ENCODE measurements at regions not wholly inside any gene's neighbourhood (a gene's known extent, or its start where the extent isn't known, plus 50 kb on each side); places are given as distances from the start of the nearest gene placed in this dataset.
"Not testable (repeated sequence)": the region's sequence is repeated elsewhere in the genome, so short reads cannot be mapped to it uniquely, and the experiment has no call there.

DNA sequence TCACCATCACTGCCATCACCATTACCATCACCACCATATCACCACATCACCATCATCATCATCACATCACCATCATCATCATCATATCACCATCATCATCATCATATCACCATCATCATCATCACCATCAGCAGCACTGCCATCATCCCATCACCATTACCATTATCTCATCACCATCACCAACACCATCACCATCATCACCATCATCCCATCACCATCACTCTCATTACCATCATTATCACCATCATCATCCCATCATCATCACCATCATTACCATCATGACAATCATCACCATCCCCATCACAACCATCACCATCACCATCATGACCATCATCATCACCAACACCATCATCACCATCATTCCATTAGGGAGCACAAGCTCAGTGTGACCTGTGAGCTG, 318.0 kb downstream of the ADGRD1 start:
- no peak for DNase-seq (ENCODE audit: low read depth in 4 of 6, low spot score in 6 of 6)
- no peak overlapping the region for H3K27ac ChIP-seq (ENCODE audit: low read depth, low read length)
- H3K4me3 ChIP-seq (ENCODE audit: low read depth, low read length): no peak overlapping the region
- no peaks in the 10 kb centered on the region for H3K9me3 ChIP-seq (ENCODE audit: control insufficient read depth, insufficient read depth, low read length)
- peaks cover 22% of the 10 kb centered on the region for H3K4me1 ChIP-seq (ENCODE audit: control insufficient read depth, insufficient read depth, low read length)
- no peaks in the 10 kb centered on the region for H3K27me3 ChIP-seq (ENCODE audit: control insufficient read depth, insufficient read depth, low read length)
- H3K36me3 ChIP-seq (ENCODE audit: control insufficient read depth, insufficient read depth, low read length): no peaks in the 10 kb centered on the region

GRCh38 chr12:131272283-131272814, 318.6 kb downstream of the ADGRD1 start:
- H3K27me3 ChIP-seq (ENCODE audit: control insufficient read depth, insufficient read depth, low read length); H3K9me3 ChIP-seq (ENCODE audit: control insufficient read depth, insufficient read depth, low read length); H3K36me3 ChIP-seq (ENCODE audit: control insufficient read depth, insufficient read depth, low read length); H3K4me3 ChIP-seq (ENCODE audit: low read depth, low read length); H3K27ac ChIP-seq (ENCODE audit: low read depth, low read length); DNase-seq (ENCODE audit: low read depth in 4 of 6, low spot score in 6 of 6): not testable (repeated sequence)
- H3K4me1 ChIP-seq (ENCODE audit: control insufficient read depth, insufficient read depth, low read length): peaks cover 23% of the 10 kb centered on the region
- whole genome bisulfite sequencing (ENCODE audit: insufficient coverage): 87% methylated on average over 8 of the region's 8 CpGs

DNA sequence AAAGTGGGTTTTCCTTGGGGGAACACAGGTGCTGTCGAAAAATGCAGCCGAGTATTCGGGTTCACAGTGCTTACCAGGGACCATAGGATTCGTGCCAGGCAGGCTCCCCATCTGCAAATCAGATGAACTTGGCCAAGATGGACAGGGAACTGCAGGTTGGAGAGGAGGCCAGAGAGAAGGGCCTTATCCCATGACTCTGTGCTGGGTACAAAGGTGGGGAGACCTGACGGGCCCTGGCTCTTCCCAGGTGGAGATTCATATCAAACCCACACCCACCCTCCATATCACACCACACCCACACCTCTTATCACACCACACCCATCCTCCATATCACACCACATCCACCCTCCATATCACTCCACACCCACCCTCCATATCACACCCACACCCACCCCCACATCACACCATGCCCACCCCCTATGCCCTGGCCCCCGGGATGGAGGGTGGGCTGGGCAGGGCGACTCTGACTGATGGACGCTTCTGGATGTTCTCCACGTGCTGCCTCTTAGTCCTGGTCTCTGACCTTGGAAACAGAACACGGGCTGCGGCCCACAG, 319.7 kb downstream of the ADGRD1 start:
- H3K4me3 ChIP-seq (ENCODE audit: low read depth, low read length): no peak overlapping the region
- no peak overlapping the region for H3K27ac ChIP-seq (ENCODE audit: low read depth, low read length)
- H3K27me3 ChIP-seq (ENCODE audit: control insufficient read depth, insufficient read depth, low read length): no peaks in the 10 kb centered on the region
- no peaks in the 10 kb centered on the region for H3K9me3 ChIP-seq (ENCODE audit: control insufficient read depth, insufficient read depth, low read length)
- no peaks in the 10 kb centered on the region for H3K36me3 ChIP-seq (ENCODE audit: control insufficient read depth, insufficient read depth, low read length)
- H3K4me1 ChIP-seq (ENCODE audit: control insufficient read depth, insufficient read depth, low read length): peaks cover 20% of the 10 kb centered on the region
- WGBS (ENCODE audit: insufficient coverage): 94% methylated on average over 7 of the region's 11 CpGs
- DNase-seq (ENCODE audit: low read depth in 4 of 6, low spot score in 6 of 6): no peak

- Histone ChIP-seq H3K27ac (ENCODE audit: low read depth, low read length) (no peak overlapping the region), H3K9me3 (ENCODE audit: control insufficient read depth, insufficient read depth, low read length) (no peaks in the 10 kb centered on the region), H3K4me1 (ENCODE audit: control insufficient read depth, insufficient read depth, low read length) (peaks cover 22% of the 10 kb centered on the region), H3K36me3 (ENCODE audit: control insufficient read depth, insufficient read depth, low read length) (no peaks in the 10 kb centered on the region), H3K27me3 (ENCODE audit: control insufficient read depth, insufficient read depth, low read length) (no peaks in the 10 kb centered on the region), H3K4me3 (ENCODE audit: low read depth, low read length) (no peak overlapping the region)
- WGBS (ENCODE audit: insufficient coverage): 91% methylated on average over 10 of the region's 12 CpGs
- no peak for DNase-seq (ENCODE audit: low read depth in 4 of 6, low spot score in 6 of 6)
Observed at GRCh38 chr12:131274061-131274460, 320.4 kb downstream of the ADGRD1 start.

DNA sequence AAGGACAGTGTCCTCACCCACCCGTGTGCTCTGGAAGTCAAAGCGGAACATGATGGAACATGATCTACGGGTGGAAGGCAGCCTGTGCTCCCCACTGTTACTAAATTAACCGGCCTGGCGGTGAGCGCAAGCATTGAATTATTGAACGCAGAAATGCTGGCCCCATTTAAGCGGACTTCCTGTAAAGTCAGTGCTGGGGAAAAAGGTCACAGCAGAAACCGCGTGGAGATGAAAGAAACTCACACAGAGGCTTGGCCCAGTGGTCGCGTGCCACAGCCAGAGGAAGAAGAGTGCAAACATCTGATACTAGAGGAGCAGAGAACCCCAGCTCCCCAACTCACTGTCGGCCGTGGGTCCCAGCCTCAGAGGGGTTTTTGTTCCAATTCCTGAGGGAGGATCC, 321.2 kb downstream of the ADGRD1 start:
- H3K4me1 ChIP-seq (ENCODE audit: control insufficient read depth, insufficient read depth, low read length): peaks cover 26% of the 10 kb centered on the region
- H3K9me3 ChIP-seq (ENCODE audit: control insufficient read depth, insufficient read depth, low read length): no peaks in the 10 kb centered on the region
- no peaks in the 10 kb centered on the region for H3K27me3 ChIP-seq (ENCODE audit: control insufficient read depth, insufficient read depth, low read length)
- H3K4me3 ChIP-seq (ENCODE audit: low read depth, low read length): no peak overlapping the region
- 56% methylated on average over 12 of the region's 14 CpGs for WGBS (ENCODE audit: insufficient coverage)
- no peak overlapping the region for H3K27ac ChIP-seq (ENCODE audit: low read depth, low read length)
- DNase-seq (ENCODE audit: low read depth in 4 of 6, low spot score in 6 of 6): peak in 1 of 6 donors; percentile 17
- H3K36me3 ChIP-seq (ENCODE audit: control insufficient read depth, insufficient read depth, low read length): no peaks in the 10 kb centered on the region

DNA sequence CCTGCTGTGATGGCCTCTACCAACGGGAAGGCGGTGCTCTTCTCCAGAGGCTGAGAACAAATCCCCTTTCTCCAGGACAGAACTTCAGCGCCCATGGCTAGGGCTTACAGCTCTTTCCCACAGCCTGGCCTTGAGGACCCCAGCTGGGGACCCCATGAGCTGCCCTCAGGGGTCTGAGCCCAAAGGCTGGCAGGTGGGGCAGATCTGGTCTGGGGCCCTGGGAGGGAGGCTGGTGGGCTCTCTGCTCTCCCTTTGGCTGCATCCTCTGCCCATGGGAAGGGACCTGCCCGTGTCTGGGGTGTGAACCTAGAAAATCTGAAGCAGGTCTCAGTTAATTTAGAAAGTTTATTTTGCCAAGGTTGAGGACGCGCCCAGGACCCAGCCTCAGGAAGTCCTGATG, 322.1 kb downstream of the ADGRD1 start:
- Histone ChIP-seq H3K9me3 (ENCODE audit: control insufficient read depth, insufficient read depth, low read length) (no peaks in the 10 kb centered on the region), H3K27me3 (ENCODE audit: control insufficient read depth, insufficient read depth, low read length) (no peaks in the 10 kb centered on the region), H3K4me3 (ENCODE audit: low read depth, low read length) (no peak overlapping the region), H3K36me3 (ENCODE audit: control insufficient read depth, insufficient read depth, low read length) (no peaks in the 10 kb centered on the region), H3K4me1 (ENCODE audit: control insufficient read depth, insufficient read depth, low read length) (peaks cover 26% of the 10 kb centered on the region), H3K27ac (ENCODE audit: low read depth, low read length) (no peak overlapping the region)
- 91% methylated on average over 6 of the region's 6 CpGs for WGBS (ENCODE audit: insufficient coverage)
- DNase-seq (ENCODE audit: low read depth in 4 of 6, low spot score in 6 of 6): no peak

- WGBS (ENCODE audit: insufficient coverage): 80% methylated on average over 11 of the region's 14 CpGs
Observed at GRCh38 chr12:131276501-131277185, 322.9 kb downstream of the ADGRD1 start.

DNA sequence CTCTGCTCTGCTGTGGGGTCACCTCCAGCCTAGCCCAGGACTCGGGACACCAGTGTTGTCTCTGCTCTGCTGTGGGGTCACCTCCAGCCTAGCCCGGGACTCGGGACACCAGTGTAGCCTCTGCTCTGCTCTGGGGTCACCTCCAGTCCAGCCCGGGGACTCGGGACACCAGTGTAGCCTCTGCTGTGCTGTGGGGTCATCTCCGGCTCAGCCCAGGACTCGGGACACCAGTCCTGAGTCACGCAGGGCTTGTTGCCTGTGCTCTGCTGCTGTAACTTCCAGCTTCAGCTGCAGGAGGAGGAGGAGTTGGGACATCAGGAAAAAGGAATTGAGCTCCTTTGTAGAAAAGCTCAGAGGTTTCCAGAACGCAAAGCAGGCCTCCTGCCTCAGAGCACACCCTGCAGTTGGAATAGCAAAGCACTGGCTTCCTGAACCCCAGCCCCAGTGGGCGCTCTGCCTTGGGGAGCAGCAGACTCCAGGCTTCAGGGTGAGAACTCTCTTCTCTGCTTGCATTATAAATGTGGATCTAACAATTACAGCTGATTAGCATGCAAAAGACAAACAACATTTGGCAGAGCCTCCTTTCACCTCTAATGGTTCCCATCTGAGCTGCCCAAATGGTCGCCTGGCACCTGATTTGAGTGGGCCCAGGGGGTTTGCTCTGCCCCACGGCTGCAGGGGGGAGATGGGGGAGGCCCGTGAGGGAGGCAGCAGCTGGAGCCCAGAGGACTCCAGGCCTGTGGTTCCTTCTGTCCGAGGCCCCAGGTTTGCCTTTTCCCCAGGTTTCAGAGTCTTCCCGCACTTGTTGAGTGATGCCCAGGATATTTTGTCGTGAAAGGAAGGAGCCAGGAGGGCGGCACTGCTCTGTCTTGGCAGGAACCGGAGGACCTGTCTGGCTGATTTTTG, 323.7 kb downstream of the ADGRD1 start:
- H3K4me3 ChIP-seq (ENCODE audit: low read depth, low read length); H3K27ac ChIP-seq (ENCODE audit: low read depth, low read length); H3K27me3 ChIP-seq (ENCODE audit: control insufficient read depth, insufficient read depth, low read length); H3K36me3 ChIP-seq (ENCODE audit: control insufficient read depth, insufficient read depth, low read length); H3K9me3 ChIP-seq (ENCODE audit: control insufficient read depth, insufficient read depth, low read length): not testable (repeated sequence)
- peak in 2 of 6 donors; percentile 61 to 83 for DNase-seq (ENCODE audit: low read depth in 4 of 6, low spot score in 6 of 6)
- 47% methylated on average over 12 of the region's 18 CpGs for WGBS (ENCODE audit: insufficient coverage)
- H3K4me1 ChIP-seq (ENCODE audit: control insufficient read depth, insufficient read depth, low read length): peaks cover 26% of the 10 kb centered on the region

More at GRCh38 chr12:131276501-131277185, 322.9 kb downstream of the ADGRD1 start:
- H3K4me1 ChIP-seq (ENCODE audit: control insufficient read depth, insufficient read depth, low read length): peaks cover 26% of the 10 kb centered on the region
- no peaks in the 10 kb centered on the region for H3K27me3 ChIP-seq (ENCODE audit: control insufficient read depth, insufficient read depth, low read length)
- no peak for DNase-seq (ENCODE audit: low read depth in 4 of 6, low spot score in 6 of 6)
- H3K27ac ChIP-seq (ENCODE audit: low read depth, low read length): no peak overlapping the region
- H3K4me3 ChIP-seq (ENCODE audit: low read depth, low read length): no peak overlapping the region
- H3K36me3 ChIP-seq (ENCODE audit: control insufficient read depth, insufficient read depth, low read length): no peaks in the 10 kb centered on the region
- no peaks in the 10 kb centered on the region for H3K9me3 ChIP-seq (ENCODE audit: control insufficient read depth, insufficient read depth, low read length)

DNA sequence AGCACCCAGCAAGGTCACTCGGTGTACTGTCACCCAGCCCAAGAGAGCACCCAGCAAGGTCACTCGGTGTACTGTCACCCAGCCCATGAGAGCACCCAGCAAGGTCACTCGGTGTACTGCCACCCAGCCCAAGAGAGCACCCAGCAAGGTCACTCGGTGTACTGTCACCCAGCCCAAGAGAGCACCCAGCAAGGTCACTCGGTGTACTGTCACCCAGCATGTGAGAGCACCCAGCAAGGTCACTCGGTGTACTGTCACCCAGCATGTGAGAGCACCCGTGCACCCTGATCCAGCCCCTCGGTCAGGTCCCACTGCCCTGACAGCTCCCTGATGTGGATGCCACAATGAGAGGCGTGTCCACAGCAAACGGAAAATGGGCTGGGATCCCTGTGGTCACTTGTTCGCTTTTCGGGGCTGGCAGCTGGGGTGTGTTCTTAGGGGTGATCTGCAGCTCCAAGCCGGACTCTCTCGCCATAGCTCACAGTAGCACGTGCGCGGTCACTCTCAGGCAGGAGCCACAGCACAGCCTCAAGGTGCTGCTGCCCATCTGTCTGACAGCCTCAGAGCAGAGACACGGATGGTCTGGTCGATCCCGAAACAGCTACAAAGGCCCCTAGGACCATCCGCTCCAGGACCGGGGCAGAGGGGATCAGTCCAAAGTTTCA, 324.9 kb downstream of the ADGRD1 start:
- not testable (repeated sequence) for H3K4me3 ChIP-seq (ENCODE audit: low read depth, low read length); DNase-seq (ENCODE audit: low read depth in 4 of 6, low spot score in 6 of 6); H3K27ac ChIP-seq (ENCODE audit: low read depth, low read length); H3K9me3 ChIP-seq (ENCODE audit: control insufficient read depth, insufficient read depth, low read length); H3K27me3 ChIP-seq (ENCODE audit: control insufficient read depth, insufficient read depth, low read length); H3K36me3 ChIP-seq (ENCODE audit: control insufficient read depth, insufficient read depth, low read length)
- WGBS (ENCODE audit: insufficient coverage): 95% methylated on average over 16 of the region's 22 CpGs
- peaks cover 26% of the 10 kb centered on the region for H3K4me1 ChIP-seq (ENCODE audit: control insufficient read depth, insufficient read depth, low read length)
